ENCODE measurements at regions not wholly inside any gene's neighbourhood (a gene's known extent, or its start where the extent isn't known, plus 50 kb on each side); places are given as distances from the start of the nearest gene placed in this dataset.

DNA sequence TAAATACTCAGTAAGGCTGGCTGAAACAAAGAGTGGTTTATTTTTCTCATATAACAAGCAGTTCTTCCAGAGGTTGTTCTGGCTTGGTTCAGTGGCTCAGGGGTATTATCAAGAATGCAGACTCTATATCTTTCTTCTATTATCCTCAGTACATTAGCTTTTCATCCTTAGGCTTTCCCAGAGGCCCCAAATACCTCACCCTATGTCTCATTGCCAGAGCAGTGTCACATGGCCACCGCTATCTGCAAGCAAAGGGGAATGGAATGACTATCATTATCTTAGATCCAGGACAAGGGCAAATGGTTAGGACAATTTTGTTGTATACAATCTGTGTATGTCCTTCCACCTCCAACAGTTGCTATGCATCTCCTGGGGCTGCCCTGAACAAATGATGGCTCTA, 69.0 kb upstream of the SNX2 start:
- no peaks in the 10 kb centered on the region for H3K4me1 ChIP-seq (ENCODE audit: control extremely low read depth in 1 of 4, control insufficient read depth in 4 of 4, insufficient read depth in 4 of 4, low read length in 3 of 4)
- H3K9me3 ChIP-seq (ENCODE audit: control extremely low read depth in 1 of 5, control insufficient read depth in 4 of 5, insufficient read depth in 2 of 5, low read depth in 1 of 5, low read length in 4 of 5), result no peaks in the 10 kb centered on the region
- no peak overlapping the region for H3K27ac ChIP-seq (ENCODE audit: insufficient read depth in 1 of 2, low read depth in 1 of 2, low read length in 2 of 2, poor library complexity in 1 of 2, severe bottlenecking in 2 of 2)
- no peak overlapping the region for H3K4me3 ChIP-seq (ENCODE audit: control insufficient read depth in 1 of 7, extremely low read depth in 1 of 7, insufficient read depth in 4 of 7, low read depth in 2 of 7, low read length in 6 of 7)
- no CpG with 5 or more reads among the region's 1 CpG for WGBS (ENCODE audit: insufficient coverage)
- ChIA-PET POLR2A (interaction anchor here (0.6 kb wide), 1 partner anchor 40 kb away, joined by 3 read pairs; no protein-coding TSS in a partner anchor), CTCF (no interaction called here)
- peaks cover 0 to 2% (median 0%) of the 10 kb centered on the region in 5 experiments for H3K27me3 ChIP-seq (replicated peaks in 2 of 5; ENCODE audit: control insufficient read depth in 4 of 5, insufficient read depth in 5 of 5, low read length in 4 of 5)
- no peak for DNase-seq
- H3K36me3 ChIP-seq (ENCODE audit: control insufficient read depth in 4 of 4, insufficient read depth in 4 of 4, low read length in 3 of 4), result no peaks in the 10 kb centered on the region

DNA sequence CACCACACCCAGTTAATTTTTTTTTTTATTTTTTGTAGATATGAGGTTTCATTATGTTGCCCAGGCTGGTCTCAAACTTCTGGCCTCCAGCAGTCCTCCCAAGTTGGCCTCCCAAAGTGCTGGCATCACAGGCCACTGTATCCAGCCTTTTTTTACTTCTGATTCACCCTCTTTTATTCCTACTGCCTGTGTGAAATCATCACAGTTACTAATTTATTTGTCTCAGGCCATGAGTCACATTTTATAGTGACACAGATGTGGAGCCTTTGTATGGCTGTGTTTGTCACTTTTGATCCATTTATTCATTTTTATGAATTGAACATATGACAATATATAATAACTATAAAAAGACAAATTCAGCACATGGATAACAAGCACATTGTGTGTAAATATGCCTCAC, 67.1 kb upstream of the SNX2 start:
- ChIA-PET POLR2A (no interaction called here), CTCF (no interaction called here)
- DNase-seq, result no peak

GRCh38 chr5:122713041-122713440, 61.8 kb upstream of the SNX2 start:
- DNase-seq, result no peak
- ChIA-PET POLR2A (no interaction called here), CTCF (interaction anchor here (0.9 kb wide), 1 partner anchor 9 kb away, joined by 3 read pairs; no protein-coding TSS in a partner anchor)
- 20% methylated on average over 1 of the region's 3 CpGs for WGBS (ENCODE audit: insufficient coverage)
- H3K4me3 ChIP-seq (ENCODE audit: control insufficient read depth in 1 of 7, extremely low read depth in 1 of 7, insufficient read depth in 4 of 7, low read depth in 2 of 7, low read length in 6 of 7), result no peak overlapping the region
- no peak overlapping the region for H3K27ac ChIP-seq (ENCODE audit: insufficient read depth in 1 of 2, low read depth in 1 of 2, low read length in 2 of 2, poor library complexity in 1 of 2, severe bottlenecking in 2 of 2)
- H3K27me3 ChIP-seq (replicated peaks in 2 of 5; ENCODE audit: control insufficient read depth in 4 of 5, insufficient read depth in 5 of 5, low read length in 4 of 5), result no peaks in the 10 kb centered on the region
- H3K36me3 ChIP-seq (ENCODE audit: control insufficient read depth in 4 of 4, insufficient read depth in 4 of 4, low read length in 3 of 4), result no peaks in the 10 kb centered on the region
- no peaks in the 10 kb centered on the region for H3K4me1 ChIP-seq (ENCODE audit: control extremely low read depth in 1 of 4, control insufficient read depth in 4 of 4, insufficient read depth in 4 of 4, low read length in 3 of 4)
- no peaks in the 10 kb centered on the region for H3K9me3 ChIP-seq (ENCODE audit: control extremely low read depth in 1 of 5, control insufficient read depth in 4 of 5, insufficient read depth in 2 of 5, low read depth in 1 of 5, low read length in 4 of 5)

More for the DNA sequence above, 67.1 kb upstream of the SNX2 start:
- Histone ChIP-seq H3K9me3 (ENCODE audit: control extremely low read depth in 1 of 5, control insufficient read depth in 4 of 5, insufficient read depth in 2 of 5, low read depth in 1 of 5, low read length in 4 of 5) (no peaks in the 10 kb centered on the region), H3K27ac (ENCODE audit: insufficient read depth in 1 of 2, low read depth in 1 of 2, low read length in 2 of 2, poor library complexity in 1 of 2, severe bottlenecking in 2 of 2) (no peak overlapping the region), H3K4me3 (ENCODE audit: control insufficient read depth in 1 of 7, extremely low read depth in 1 of 7, insufficient read depth in 4 of 7, low read depth in 2 of 7, low read length in 6 of 7) (no peak overlapping the region), H3K27me3 (replicated peaks in 2 of 5; ENCODE audit: control insufficient read depth in 4 of 5, insufficient read depth in 5 of 5, low read length in 4 of 5) (peaks cover 0 to 2% (median 0%) of the 10 kb centered on the region in 5 experiments), H3K36me3 (ENCODE audit: control insufficient read depth in 4 of 4, insufficient read depth in 4 of 4, low read length in 3 of 4) (no peaks in the 10 kb centered on the region), H3K4me1 (ENCODE audit: control extremely low read depth in 1 of 4, control insufficient read depth in 4 of 4, insufficient read depth in 4 of 4, low read length in 3 of 4) (no peaks in the 10 kb centered on the region)

DNA sequence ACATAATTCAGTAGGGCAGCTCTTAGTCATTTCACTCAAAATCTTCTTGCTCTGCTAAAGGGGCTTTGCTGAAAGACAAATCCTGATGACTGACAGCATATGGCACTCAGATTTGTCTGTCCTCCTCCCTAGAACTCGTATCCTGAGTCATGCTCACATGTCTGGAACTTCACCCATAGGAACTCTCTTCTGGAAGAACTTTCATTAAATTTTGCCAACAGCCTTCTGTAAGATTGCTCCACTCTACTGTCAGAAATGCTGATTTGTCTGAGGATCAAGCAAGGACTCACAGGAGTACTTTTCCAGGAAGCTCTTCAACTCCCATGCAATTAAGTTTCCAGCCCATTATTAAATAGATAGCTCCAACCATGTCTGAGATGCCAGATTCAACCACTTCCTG, 59.8 kb upstream of the SNX2 start:
- Histone ChIP-seq H3K4me1 (ENCODE audit: control extremely low read depth in 1 of 4, control insufficient read depth in 4 of 4, insufficient read depth in 4 of 4, low read length in 3 of 4) (no peaks in the 10 kb centered on the region), H3K9me3 (ENCODE audit: control extremely low read depth in 1 of 5, control insufficient read depth in 4 of 5, insufficient read depth in 2 of 5, low read depth in 1 of 5, low read length in 4 of 5) (no peaks in the 10 kb centered on the region), H3K27ac (ENCODE audit: insufficient read depth in 1 of 2, low read depth in 1 of 2, low read length in 2 of 2, poor library complexity in 1 of 2, severe bottlenecking in 2 of 2) (no peak overlapping the region), H3K4me3 (ENCODE audit: control insufficient read depth in 1 of 7, extremely low read depth in 1 of 7, insufficient read depth in 4 of 7, low read depth in 2 of 7, low read length in 6 of 7) (no peak overlapping the region), H3K36me3 (ENCODE audit: control insufficient read depth in 4 of 4, insufficient read depth in 4 of 4, low read length in 3 of 4) (no peaks in the 10 kb centered on the region), H3K27me3 (replicated peaks in 2 of 5; ENCODE audit: control insufficient read depth in 4 of 5, insufficient read depth in 5 of 5, low read length in 4 of 5) (no peaks in the 10 kb centered on the region)
- CTCF ChIA-PET, result no interaction called here
- WGBS (ENCODE audit: insufficient coverage), result 50% methylated on average over 1 of the region's 1 CpG
- POLR2A ChIA-PET, result no interaction called here
- DNase-seq, result no peak

DNA sequence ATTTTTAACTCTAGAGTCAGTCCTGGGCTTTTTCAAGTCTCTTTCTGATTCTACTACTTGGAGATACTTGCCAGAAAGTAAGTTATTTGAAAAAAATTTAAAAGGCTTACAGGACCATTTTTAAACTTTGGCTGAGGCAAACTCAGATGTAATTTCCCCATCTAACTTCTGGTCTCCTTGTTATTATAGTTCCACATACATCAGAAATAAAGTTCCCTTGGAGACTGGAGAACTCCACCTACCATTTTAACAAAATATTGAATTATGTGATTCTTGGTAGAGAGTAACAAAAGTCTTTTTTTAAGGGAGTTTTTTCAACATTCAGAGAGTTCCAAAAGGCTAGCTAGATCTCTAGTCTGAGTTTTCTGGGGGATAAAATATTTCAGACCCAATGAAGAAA, 56.3 kb upstream of the SNX2 start:
- Histone ChIP-seq H3K9me3 (ENCODE audit: control extremely low read depth in 1 of 5, control insufficient read depth in 4 of 5, insufficient read depth in 2 of 5, low read depth in 1 of 5, low read length in 4 of 5) (no peaks in the 10 kb centered on the region), H3K27ac (ENCODE audit: insufficient read depth in 1 of 2, low read depth in 1 of 2, low read length in 2 of 2, poor library complexity in 1 of 2, severe bottlenecking in 2 of 2) (no peak overlapping the region), H3K4me1 (ENCODE audit: control extremely low read depth in 1 of 4, control insufficient read depth in 4 of 4, insufficient read depth in 4 of 4, low read length in 3 of 4) (no peaks in the 10 kb centered on the region), H3K36me3 (ENCODE audit: control insufficient read depth in 4 of 4, insufficient read depth in 4 of 4, low read length in 3 of 4) (no peaks in the 10 kb centered on the region), H3K27me3 (replicated peaks in 2 of 5; ENCODE audit: control insufficient read depth in 4 of 5, insufficient read depth in 5 of 5, low read length in 4 of 5) (no peaks in the 10 kb centered on the region), H3K4me3 (ENCODE audit: control insufficient read depth in 1 of 7, extremely low read depth in 1 of 7, insufficient read depth in 4 of 7, low read depth in 2 of 7, low read length in 6 of 7) (no peak overlapping the region)
- CTCF ChIA-PET, result no interaction called here
- POLR2A ChIA-PET, result no interaction called here
- no peak for DNase-seq

GRCh38 chr5:122719991-122720746, 54.7 kb upstream of the SNX2 start:
- no peaks in the 10 kb centered on the region for H3K9me3 ChIP-seq (ENCODE audit: control extremely low read depth in 1 of 5, control insufficient read depth in 4 of 5, insufficient read depth in 2 of 5, low read depth in 1 of 5, low read length in 4 of 5)
- POLR2A ChIA-PET, result no interaction called here
- CTCF ChIA-PET, result no interaction called here
- no peak overlapping the region for H3K4me3 ChIP-seq (ENCODE audit: control insufficient read depth in 1 of 7, extremely low read depth in 1 of 7, insufficient read depth in 4 of 7, low read depth in 2 of 7, low read length in 6 of 7)
- no peak for DNase-seq
- H3K27ac ChIP-seq (ENCODE audit: insufficient read depth in 1 of 2, low read depth in 1 of 2, low read length in 2 of 2, poor library complexity in 1 of 2, severe bottlenecking in 2 of 2), result no peak overlapping the region
- H3K4me1 ChIP-seq (ENCODE audit: control extremely low read depth in 1 of 4, control insufficient read depth in 4 of 4, insufficient read depth in 4 of 4, low read length in 3 of 4), result no peaks in the 10 kb centered on the region
- no peaks in the 10 kb centered on the region for H3K36me3 ChIP-seq (ENCODE audit: control insufficient read depth in 4 of 4, insufficient read depth in 4 of 4, low read length in 3 of 4)
- H3K27me3 ChIP-seq (replicated peaks in 2 of 5; ENCODE audit: control insufficient read depth in 4 of 5, insufficient read depth in 5 of 5, low read length in 4 of 5), result no peaks in the 10 kb centered on the region
- WGBS (ENCODE audit: insufficient coverage), result 100% methylated on average over 1 of the region's 3 CpGs

DNA sequence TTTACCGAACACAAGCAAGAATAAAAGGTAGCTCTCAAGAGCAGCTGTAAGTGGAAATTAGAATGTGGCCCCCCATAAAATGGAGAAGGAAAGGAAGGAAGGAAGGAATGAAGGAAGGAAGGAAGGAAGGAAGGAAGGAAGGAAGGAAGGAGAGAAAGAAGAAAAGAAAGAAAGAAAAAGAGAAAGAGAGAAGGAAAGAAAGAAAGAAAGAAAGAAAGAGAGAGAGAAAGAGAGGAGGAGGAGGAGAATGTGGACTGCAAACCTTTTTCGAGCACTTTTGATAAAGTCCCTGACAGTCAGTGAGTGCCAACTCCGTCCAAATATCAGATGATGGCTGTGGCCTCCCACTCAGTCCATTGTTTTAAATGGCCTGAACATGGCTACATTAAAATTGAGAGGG, 53.8 kb upstream of the SNX2 start:
- H3K4me3 ChIP-seq (ENCODE audit: control insufficient read depth in 1 of 7, extremely low read depth in 1 of 7, insufficient read depth in 4 of 7, low read depth in 2 of 7, low read length in 6 of 7), result no peak overlapping the region
- H3K36me3 ChIP-seq (ENCODE audit: control insufficient read depth in 4 of 4, insufficient read depth in 4 of 4, low read length in 3 of 4), result no peaks in the 10 kb centered on the region
- H3K4me1 ChIP-seq (ENCODE audit: control extremely low read depth in 1 of 4, control insufficient read depth in 4 of 4, insufficient read depth in 4 of 4, low read length in 3 of 4), result no peaks in the 10 kb centered on the region
- H3K9me3 ChIP-seq (ENCODE audit: control extremely low read depth in 1 of 5, control insufficient read depth in 4 of 5, insufficient read depth in 2 of 5, low read depth in 1 of 5, low read length in 4 of 5), result no peaks in the 10 kb centered on the region
- CTCF ChIA-PET, result no interaction called here
- 96% methylated on average over 3 of the region's 3 CpGs for WGBS (ENCODE audit: insufficient coverage)
- no peak for DNase-seq
- POLR2A ChIA-PET, result no interaction called here
- H3K27ac ChIP-seq (ENCODE audit: insufficient read depth in 1 of 2, low read depth in 1 of 2, low read length in 2 of 2, poor library complexity in 1 of 2, severe bottlenecking in 2 of 2), result no peak overlapping the region
- no peaks in the 10 kb centered on the region for H3K27me3 ChIP-seq (replicated peaks in 2 of 5; ENCODE audit: control insufficient read depth in 4 of 5, insufficient read depth in 5 of 5, low read length in 4 of 5)
